HCT116 (cell line): ENCODE measurements at regions not wholly inside any gene's neighbourhood (a gene's known extent, or its start where the extent isn't known, plus 50 kb on each side); places are given as distances from the start of the nearest gene placed in this dataset.

Experiments
- ATAC-seq: fragments of 200-7000 bp; cut with Tn5 transposase; 2 replicates; pipeline ENCODE4 v1.9.1; 2020; ENCODE audit warnings: mild to moderate bottlenecking, moderate library complexity
- BruUV-seq: library from RNA; stranded (reverse); fragments of 400-500 nt; replicated peaks from 2 replicates; lab custom pipeline; 2021; lab: Mats Ljungman, UMichigan
- CTCF ChIA-PET: fragments of 300-600 bp; sonication (Branson Sonifier 250); formaldehyde crosslinking; loops from one replicate; lab custom pipeline; 2021; ENCODE audit warnings: antibody characterized with exemption; lab: Charles Lee
- POLR2A ChIA-PET: fragments of 300-600, 350-600 bp; sonication (Branson Sonifier 250); formaldehyde crosslinking; loops from one replicate; lab custom pipeline; 2021; ENCODE audit warnings: antibody characterized with exemption; lab: Charles Lee
- RAD21 ChIA-PET, 2 experiments: fragments of 300-600 bp; sonication (Branson Sonifier 250); formaldehyde crosslinking; loops; one replicate each; lab custom pipeline; 2023; ENCODE audit warnings: low total read pairs in 2 of 2; ENCODE audit not compliant: uncharacterized antibody in 2 of 2, unreplicated experiment in 2 of 2, low non-redundant PET in 1 of 2; lab: Charles Lee
- DNase-seq: peaks from one replicate; pipeline ENCODE4 v3.0.0-alpha.2; 2010; ENCODE audit warnings: low read depth, low spot score
- H2AFZ ChIP-seq: fragments of 200-600 bp; shearing (Covaris generic), sonication (generic); 2 replicates; pipeline ENCODE4 v1.6.1; 2017; ENCODE audit warnings: low read depth, mixed run types, mixed read lengths, antibody characterized with exemption, low read length; ENCODE audit not compliant: poor library complexity, severe bottlenecking
- H3K27ac ChIP-seq: 2 replicates; pipeline ENCODE4 v1.5.1; 2012; ENCODE audit warnings: low read depth, low read length
- H3K27me3 ChIP-seq: fragments of 200-600 bp; sonication (generic); 2 replicates; pipeline ENCODE4 v1.6.1; 2016; ENCODE audit warnings: mixed run types, low read length, mixed read lengths; ENCODE audit not compliant: insufficient read depth
- H3K36me3 ChIP-seq, 2 experiments: fragments of 200-500 bp in 1 of 2; fragments of 200-600 bp in 1 of 2; sonication (Bioruptor generic) in 1 of 2; sonication (generic) in 1 of 2; 2 replicates each; pipeline versions ENCODE4 v1.5.1 to v1.6.1; 2014 to 2016; ENCODE audit warnings: low read length in 2 of 2, inconsistent platforms in 1 of 2, mixed read lengths in 1 of 2, mixed run types in 1 of 2; ENCODE audit not compliant: insufficient read depth in 2 of 2, control insufficient read depth in 1 of 2
- H3K4me1 ChIP-seq, 2 experiments: fragments of 200-600 bp in 1 of 2; sonication (generic) in 1 of 2; 2 replicates each; pipeline versions ENCODE4 v1.5.1 to v1.6.1; 2012 to 2017; ENCODE audit warnings: low read length in 2 of 2, inconsistent platforms in 1 of 2, mild to moderate bottlenecking in 1 of 2, mixed read lengths in 1 of 2, mixed run types in 1 of 2, moderate library complexity in 1 of 2; ENCODE audit not compliant: insufficient read depth in 2 of 2, control insufficient read depth in 1 of 2
- H3K4me2 ChIP-seq: fragments of 200-600 bp; sonication (generic); 2 replicates; pipeline ENCODE4 v1.6.1; 2017; ENCODE audit warnings: mixed run types, low read length, mixed read lengths
- H3K4me3 ChIP-seq, 2 experiments: fragments of 200-600 bp in 1 of 2; sonication (generic) in 1 of 2; replicated peaks in 1 of 2; 2 replicates each; pipeline ENCODE4 v1.5.1; 2011 to 2016; ENCODE audit warnings: low read length in 2 of 2, control low read depth in 1 of 2, low read depth in 1 of 2, mild to moderate bottlenecking in 1 of 2, mixed read lengths in 1 of 2, mixed run types in 1 of 2
- H3K79me2 ChIP-seq: fragments of 200-600 bp; sonication (generic); 2 replicates; pipeline ENCODE4 v1.6.1; 2017; ENCODE audit warnings: mild to moderate bottlenecking, mixed run types, low read length, moderate library complexity, mixed read lengths; ENCODE audit not compliant: insufficient read depth
- H3K9ac ChIP-seq: fragments of 200-600 bp; sonication (generic); 2 replicates; pipeline ENCODE4 v1.6.1; 2016; ENCODE audit warnings: low read length, mixed read lengths
- H3K9me2 ChIP-seq: fragments of 200-600 bp; sonication (generic), shearing (Covaris generic); 2 replicates; pipeline ENCODE4 v1.6.1; 2017; ENCODE audit warnings: mixed run types, mild to moderate bottlenecking, moderate library complexity; ENCODE audit not compliant: insufficient read depth
- H3K9me3 ChIP-seq, 2 experiments: fragments of 200-500 bp in 1 of 2; fragments of 200-600 bp in 1 of 2; sonication (Bioruptor generic) in 1 of 2; sonication (generic) in 1 of 2; 2 replicates each; pipeline ENCODE4 v1.6.1; 2014 to 2017; ENCODE audit warnings: low read length in 2 of 2, mixed read lengths in 2 of 2, inconsistent platforms in 1 of 2, low read depth in 1 of 2, mild to moderate bottlenecking in 1 of 2, mixed run types in 1 of 2, moderate library complexity in 1 of 2; ENCODE audit not compliant: control insufficient read depth in 1 of 2, insufficient read depth in 1 of 2
- H4K20me1 ChIP-seq: fragments of 200-600 bp; sonication (generic), shearing (Covaris generic); 2 replicates; pipeline ENCODE4 v1.6.1; 2017; ENCODE audit warnings: mixed run types, mild to moderate bottlenecking, moderate library complexity; ENCODE audit not compliant: insufficient read depth
- CBX3 ChIP-seq: IDR thresholded peaks from 2 replicates; pipeline ENCODE4 v1.6.1; 2012; ENCODE audit warnings: low read depth
- CEBPB ChIP-seq: IDR thresholded peaks from 2 replicates; pipeline ENCODE4 v1.6.1; 2012; ENCODE audit warnings: low read depth
- EGR1 ChIP-seq: IDR thresholded peaks from 2 replicates; pipeline ENCODE4 v1.6.1; 2012; ENCODE audit warnings: low read depth
- ELF1 ChIP-seq: IDR thresholded peaks from 2 replicates; pipeline ENCODE4 v1.6.1; 2012; ENCODE audit warnings: low read depth, borderline replicate concordance
- EZH2phosphoT487 ChIP-seq: fragments of 200-600 bp; IDR thresholded peaks from 2 replicates; pipeline ENCODE4 v1.6.1; 2018; ENCODE audit warnings: antibody characterized with exemption, borderline replicate concordance
- JUND ChIP-seq: IDR thresholded peaks from 2 replicates; pipeline ENCODE4 v1.6.1; 2012
- POLR2AphosphoS5 ChIP-seq: IDR thresholded peaks from 2 replicates; pipeline ENCODE4 v1.6.1; 2011; ENCODE audit warnings: mild to moderate bottlenecking, low read depth, low read length, moderate library complexity
- RAD21 ChIP-seq: IDR thresholded peaks from 2 replicates; pipeline ENCODE4 v1.6.1; 2012; ENCODE audit warnings: low read depth, mild to moderate bottlenecking
- SP1 ChIP-seq: IDR thresholded peaks from 2 replicates; pipeline ENCODE4 v1.6.1; 2012; ENCODE audit warnings: low read depth
- SRF ChIP-seq: IDR thresholded peaks from 2 replicates; pipeline ENCODE4 v1.6.1; 2012; ENCODE audit warnings: low read depth
- TCF7L2 ChIP-seq: IDR thresholded peaks from 2 replicates; pipeline ENCODE4 v1.7.0; 2011; ENCODE audit warnings: borderline replicate concordance, inconsistent platforms; ENCODE audit not compliant: insufficient read depth, insufficient read length; ENCODE audit errors: extremely low read depth
- YY1 ChIP-seq: IDR thresholded peaks from 2 replicates; pipeline ENCODE4 v1.6.1; 2011; ENCODE audit warnings: low read length, low read depth, moderate library complexity, mild to moderate bottlenecking; ENCODE audit not compliant: insufficient replicate concordance; ENCODE audit errors: extremely low read depth
- ZNF274 ChIP-seq: fragments of 200-500 bp; sonication (Bioruptor generic); IDR thresholded peaks from 2 replicates; pipeline ENCODE4 v1.6.1; 2014; ENCODE audit warnings: mild to moderate bottlenecking, low read depth, low read length, inconsistent platforms
- intact Hi-C: fragments of 100-400 bp; cut with micrococcal nuclease; formaldehyde crosslinking; loops from 2 replicates; pipeline ENCODE4 v1.10.0; 2022
- TF ChIP-seq, protein P1 (sequence below), 3 experiments: fragments of 200-600 bp in 1 of 3; sonication (generic) in 1 of 3; IDR thresholded peaks in 2 of 3; conservative IDR thresholded peaks in 1 of 3; 2 replicates each; pipeline ENCODE4 v1.5.1; 2012 to 2017; ENCODE audit warnings: low read depth in 2 of 3, low read length in 2 of 3, antibody characterized with exemption in 1 of 3, borderline replicate concordance in 1 of 3, control low read depth in 1 of 3, mild to moderate bottlenecking in 1 of 3, mixed read lengths in 1 of 3, mixed run types in 1 of 3, moderate library complexity in 1 of 3; ENCODE audit not compliant: insufficient read depth in 1 of 3
- TF ChIP-seq, protein P2 (sequence below): IDR thresholded peaks from 2 replicates; pipeline ENCODE4 v1.6.1; 2011; ENCODE audit warnings: mild to moderate bottlenecking, low read length, moderate library complexity; ENCODE audit not compliant: insufficient replicate concordance; ENCODE audit errors: extremely low read depth
- TF ChIP-seq, protein P3 (sequence below): IDR thresholded peaks from 2 replicates; pipeline ENCODE4 v1.6.1; 2012

DNA sequence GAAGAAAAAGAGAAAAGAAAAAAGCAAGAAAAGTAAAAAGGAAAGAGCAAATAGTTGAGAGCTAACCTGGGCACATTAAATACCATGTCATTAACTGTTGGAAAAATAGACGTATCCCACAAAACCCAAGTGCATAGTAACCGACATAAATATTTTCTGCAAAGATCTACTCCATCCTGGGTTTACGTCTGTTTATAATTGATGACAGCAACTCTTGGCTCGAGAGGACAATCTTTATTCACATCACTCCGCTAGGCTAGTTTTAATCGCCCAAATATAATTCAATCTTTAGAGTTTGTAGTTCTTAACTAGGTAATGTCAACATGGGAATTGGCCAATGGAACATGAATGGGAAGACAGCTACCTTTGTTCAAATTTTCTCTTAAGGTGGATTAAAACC is 321.7 kb upstream of the TNC start:
- Histone ChIP-seq H3K36me3 (no peaks in the 10 kb centered on the region), H3K9me2 (no peaks in the 10 kb centered on the region), H3K27me3 (no peaks in the 10 kb centered on the region), H2AFZ (no peak overlapping the region), H3K27ac (no peak overlapping the region), H3K4me3 (no peak overlapping the region), H3K79me2 (no peaks in the 10 kb centered on the region), H4K20me1 (no peaks in the 10 kb centered on the region), H3K9me3 (no peaks in the 10 kb centered on the region), H3K9ac (no peak overlapping the region), H3K4me2 (no peak overlapping the region), H3K4me1 (no peaks in the 10 kb centered on the region)
- DNase-seq: no peak
- BruUV-seq: no TSS peak
- intact Hi-C loops: no loop called here
- ChIA-PET RAD21 (no interaction called here), POLR2A (no interaction called here), CTCF (no interaction called here)
- ATAC-seq: no peak
- TF ChIP-seq, protein P1, sequence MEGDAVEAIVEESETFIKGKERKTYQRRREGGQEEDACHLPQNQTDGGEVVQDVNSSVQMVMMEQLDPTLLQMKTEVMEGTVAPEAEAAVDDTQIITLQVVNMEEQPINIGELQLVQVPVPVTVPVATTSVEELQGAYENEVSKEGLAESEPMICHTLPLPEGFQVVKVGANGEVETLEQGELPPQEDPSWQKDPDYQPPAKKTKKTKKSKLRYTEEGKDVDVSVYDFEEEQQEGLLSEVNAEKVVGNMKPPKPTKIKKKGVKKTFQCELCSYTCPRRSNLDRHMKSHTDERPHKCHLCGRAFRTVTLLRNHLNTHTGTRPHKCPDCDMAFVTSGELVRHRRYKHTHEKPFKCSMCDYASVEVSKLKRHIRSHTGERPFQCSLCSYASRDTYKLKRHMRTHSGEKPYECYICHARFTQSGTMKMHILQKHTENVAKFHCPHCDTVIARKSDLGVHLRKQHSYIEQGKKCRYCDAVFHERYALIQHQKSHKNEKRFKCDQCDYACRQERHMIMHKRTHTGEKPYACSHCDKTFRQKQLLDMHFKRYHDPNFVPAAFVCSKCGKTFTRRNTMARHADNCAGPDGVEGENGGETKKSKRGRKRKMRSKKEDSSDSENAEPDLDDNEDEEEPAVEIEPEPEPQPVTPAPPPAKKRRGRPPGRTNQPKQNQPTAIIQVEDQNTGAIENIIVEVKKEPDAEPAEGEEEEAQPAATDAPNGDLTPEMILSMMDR (IDR thresholded peaks at IDR 0.05 in 2 of 3, conservative IDR thresholded peaks at IDR 0.05 in 1 of 3; ENCODE audit: borderline replicate concordance in 1 of 3, insufficient read depth in 1 of 3, low read depth in 2 of 3, low read length in 2 of 3): no peak
- TF ChIP-seq CBX3 (no peak), ELF1 (no peak), JUND (no peak), SRF (no peak), EZH2phosphoT487 (no peak), POLR2AphosphoS5 (no peak), RAD21 (no peak), EGR1 (no peak), ZNF274 (no peak), TCF7L2 (no peak), CEBPB (no peak), SP1 (no peak), YY1 (no peak)
- TF ChIP-seq, protein P2, sequence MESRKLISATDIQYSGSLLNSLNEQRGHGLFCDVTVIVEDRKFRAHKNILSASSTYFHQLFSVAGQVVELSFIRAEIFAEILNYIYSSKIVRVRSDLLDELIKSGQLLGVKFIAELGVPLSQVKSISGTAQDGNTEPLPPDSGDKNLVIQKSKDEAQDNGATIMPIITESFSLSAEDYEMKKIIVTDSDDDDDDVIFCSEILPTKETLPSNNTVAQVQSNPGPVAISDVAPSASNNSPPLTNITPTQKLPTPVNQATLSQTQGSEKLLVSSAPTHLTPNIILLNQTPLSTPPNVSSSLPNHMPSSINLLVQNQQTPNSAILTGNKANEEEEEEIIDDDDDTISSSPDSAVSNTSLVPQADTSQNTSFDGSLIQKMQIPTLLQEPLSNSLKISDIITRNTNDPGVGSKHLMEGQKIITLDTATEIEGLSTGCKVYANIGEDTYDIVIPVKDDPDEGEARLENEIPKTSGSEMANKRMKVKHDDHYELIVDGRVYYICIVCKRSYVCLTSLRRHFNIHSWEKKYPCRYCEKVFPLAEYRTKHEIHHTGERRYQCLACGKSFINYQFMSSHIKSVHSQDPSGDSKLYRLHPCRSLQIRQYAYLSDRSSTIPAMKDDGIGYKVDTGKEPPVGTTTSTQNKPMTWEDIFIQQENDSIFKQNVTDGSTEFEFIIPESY: no peak
- TF ChIP-seq, protein P3, sequence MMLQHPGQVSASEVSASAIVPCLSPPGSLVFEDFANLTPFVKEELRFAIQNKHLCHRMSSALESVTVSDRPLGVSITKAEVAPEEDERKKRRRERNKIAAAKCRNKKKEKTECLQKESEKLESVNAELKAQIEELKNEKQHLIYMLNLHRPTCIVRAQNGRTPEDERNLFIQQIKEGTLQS: no peak
